ENCODE measurements at regions not wholly inside any gene's neighbourhood (a gene's known extent, or its start where the extent isn't known, plus 50 kb on each side); places are given as distances from the start of the nearest gene placed in this dataset.

DNA sequence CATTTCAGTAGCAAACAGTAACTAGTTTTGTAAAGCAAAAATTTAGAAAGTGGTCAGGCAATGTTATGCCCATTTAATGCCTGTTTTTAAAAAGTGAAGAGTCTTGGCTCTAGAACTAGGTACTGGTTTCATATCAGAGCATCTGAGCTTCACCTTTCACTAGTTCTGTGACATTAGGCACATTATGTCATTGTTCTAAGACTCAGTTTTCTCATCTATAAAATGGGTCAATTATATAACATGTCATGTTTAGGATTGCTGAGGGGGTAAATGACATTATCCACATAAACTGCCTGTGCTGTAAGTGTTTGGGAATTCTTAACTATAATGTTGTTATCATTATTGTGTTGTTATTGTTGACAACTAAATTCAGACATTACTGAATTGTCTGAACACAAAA lies 235.6 kb upstream of the ZC3H12C start:
- intact Hi-C loops (cut with micrococcal nuclease): no loop called here

DNA sequence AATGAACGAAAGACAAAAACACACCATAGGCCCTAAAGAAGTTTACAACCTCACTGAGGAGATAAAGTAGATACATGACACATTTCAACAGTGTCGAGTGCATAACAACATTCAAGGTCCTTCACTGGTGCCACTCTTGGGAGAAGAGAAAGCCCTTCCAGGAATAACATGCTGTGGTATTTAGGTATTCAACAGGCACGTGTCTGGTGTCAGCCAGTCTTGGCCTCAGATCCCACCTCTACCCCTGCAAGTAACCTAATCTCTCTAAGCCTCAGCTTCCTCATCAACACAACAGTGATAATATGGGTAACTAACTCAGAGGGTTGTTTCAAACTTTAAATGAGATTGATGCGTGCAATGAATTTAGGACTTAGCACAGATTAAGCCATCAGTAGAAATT lies 235.0 kb upstream of the ZC3H12C start:
- intact Hi-C loops (cut with micrococcal nuclease): no loop called here

DNA sequence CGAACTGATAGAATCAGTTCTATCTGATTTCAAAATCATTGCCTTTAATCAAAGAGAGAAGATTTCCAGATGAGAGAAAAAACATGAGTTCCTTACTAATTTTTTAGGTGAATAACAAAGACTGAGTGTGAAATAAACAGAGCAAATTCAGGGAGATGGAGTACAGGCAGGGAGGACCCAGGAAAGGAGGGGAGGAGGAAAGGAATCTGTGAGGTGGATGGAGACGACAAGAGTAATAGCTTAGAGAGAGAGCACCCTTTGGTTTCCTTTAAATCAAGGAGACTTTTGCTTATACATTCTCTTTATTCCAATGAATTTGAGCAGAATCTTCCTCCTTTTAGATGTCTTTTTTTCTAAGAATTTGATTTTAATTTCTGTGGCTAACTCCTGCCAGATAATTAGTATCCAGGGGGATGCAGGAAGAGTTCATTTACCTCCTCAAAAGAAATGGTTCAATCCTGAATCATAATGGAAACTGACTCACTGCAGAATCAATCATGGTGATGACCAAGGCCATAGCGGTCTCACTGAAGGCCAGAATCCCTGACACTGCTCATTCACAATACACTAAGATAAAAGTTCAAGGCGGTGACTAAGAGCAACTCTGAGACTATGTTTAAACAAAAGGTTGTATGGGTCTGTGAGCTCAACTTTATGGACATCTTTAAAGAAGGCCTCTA lies 234.0 kb upstream of the ZC3H12C start:
- intact Hi-C loops (cut with micrococcal nuclease): no loop called here

DNA sequence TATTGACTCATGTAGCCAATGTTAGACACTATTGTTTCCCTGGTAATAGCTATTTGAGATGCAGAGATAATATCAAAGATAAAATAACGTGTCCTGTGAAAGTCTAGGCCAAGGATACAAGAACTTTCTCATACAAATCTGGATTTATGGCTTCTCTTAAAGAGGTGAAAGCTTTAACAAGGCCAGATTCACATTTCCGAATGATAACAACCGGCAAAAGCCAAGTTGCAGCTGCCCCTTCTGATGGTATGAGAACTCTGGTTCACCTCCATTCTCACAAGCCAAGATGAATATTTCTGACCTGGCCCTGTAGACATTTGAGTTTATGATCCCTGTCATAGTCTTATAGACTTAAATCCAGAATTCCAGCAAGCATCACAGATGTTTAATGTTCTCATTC lies 230.4 kb upstream of the ZC3H12C start:
- intact Hi-C loops (cut with micrococcal nuclease): no loop called here

DNA sequence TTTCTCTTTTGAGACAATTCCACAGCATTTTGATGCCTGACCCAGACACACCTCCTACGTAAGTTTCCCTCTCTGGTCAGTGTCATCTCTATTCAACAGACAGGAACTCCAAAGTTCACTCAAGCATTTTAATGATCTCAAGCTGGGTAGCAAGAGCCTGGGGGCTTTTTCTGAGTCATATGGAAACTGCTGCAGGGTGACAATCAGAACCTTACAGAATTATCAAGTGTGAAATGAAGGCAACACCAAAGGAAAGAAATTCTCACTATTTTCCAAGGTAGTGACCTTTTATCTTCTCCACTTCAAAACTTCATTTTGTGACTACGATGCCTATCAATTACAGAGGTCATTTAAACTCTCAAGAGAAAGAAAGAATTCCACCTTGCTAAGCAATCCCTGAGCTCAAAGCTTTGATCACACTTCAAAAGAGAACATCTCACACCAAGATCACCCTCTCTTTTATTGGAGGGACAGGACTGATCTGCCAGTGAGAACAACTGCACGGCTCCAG lies 229.0 kb upstream of the ZC3H12C start:
- intact Hi-C loops (cut with micrococcal nuclease): no loop called here

GRCh38 chr11:109864834-109865547 lies 228.2 kb upstream of the ZC3H12C start:
- intact Hi-C loops (cut with micrococcal nuclease): no loop called here

DNA sequence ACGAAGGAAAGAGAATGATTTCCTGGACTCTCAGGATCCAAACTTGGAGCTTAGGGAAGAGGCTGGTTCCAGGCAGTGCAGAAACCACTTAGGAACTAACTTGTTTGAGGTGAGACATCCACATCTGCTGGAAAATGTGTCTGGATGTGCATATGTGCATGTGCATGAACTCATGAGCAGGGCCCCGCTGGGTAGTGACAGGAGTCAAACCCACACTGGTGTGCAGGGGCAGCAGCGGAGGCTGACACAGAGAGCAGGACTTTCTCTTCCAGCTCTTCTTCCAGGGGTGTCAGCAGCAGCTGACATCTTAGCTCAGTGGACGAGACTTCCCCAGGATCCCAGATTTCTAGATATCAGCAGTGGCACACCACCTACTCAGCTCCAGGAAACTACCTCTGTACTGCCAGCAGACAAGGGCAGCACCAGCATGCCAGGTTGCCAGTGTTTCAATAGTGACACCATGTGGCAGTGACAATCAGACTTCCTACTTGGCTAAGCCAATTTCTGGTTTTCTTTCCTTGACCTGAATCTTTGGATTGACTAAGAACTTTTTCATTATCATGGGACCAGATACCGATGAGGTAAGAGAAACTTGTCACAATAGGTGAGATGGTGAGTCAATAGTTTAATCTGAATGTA lies 227.5 kb upstream of the ZC3H12C start:
- intact Hi-C loops (cut with micrococcal nuclease): no loop called here

GRCh38 chr11:109867784-109868183 lies 225.4 kb upstream of the ZC3H12C start:
- intact Hi-C loops (cut with micrococcal nuclease): no loop called here

DNA sequence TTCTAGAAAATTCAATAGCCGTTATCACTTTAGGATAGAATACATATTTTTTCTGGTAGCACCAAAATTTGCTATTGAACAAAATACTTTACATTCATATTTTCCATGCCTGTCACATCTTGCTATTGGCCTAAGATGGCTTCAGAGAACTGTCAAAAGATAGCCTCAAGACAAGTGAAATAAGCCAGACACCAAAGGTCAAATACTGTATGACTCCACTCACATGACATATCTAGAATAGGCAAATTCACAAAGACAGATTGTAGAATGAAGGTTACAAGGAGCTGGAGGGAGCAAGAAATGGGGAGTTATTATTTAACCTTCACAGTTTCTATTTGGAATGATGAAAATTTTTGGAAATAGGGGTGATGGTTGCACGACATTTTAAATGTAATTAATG lies 223.7 kb upstream of the ZC3H12C start:
- intact Hi-C loops (cut with micrococcal nuclease): no loop called here

GRCh38 chr11:109870297-109870696 lies 222.9 kb upstream of the ZC3H12C start:
- intact Hi-C loops (cut with micrococcal nuclease): no loop called here

DNA sequence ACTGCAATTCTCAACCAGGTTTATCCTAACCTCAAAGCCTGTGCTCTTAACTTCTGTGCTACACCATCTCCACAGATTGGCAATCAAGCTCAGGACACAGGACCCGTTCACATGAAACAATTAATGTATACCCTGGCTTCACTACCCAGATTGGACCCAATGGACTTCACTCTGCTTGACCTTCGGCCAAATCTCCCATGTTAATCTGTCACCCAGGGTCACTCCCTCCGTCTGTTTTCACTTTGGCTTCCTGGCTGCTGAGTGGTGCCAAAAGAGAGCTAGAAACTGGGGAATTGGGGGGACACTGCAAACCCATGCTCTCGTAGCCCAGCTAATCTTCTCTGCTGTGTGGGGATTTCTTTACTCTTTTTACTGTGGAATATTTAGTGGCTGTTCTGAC lies 216.1 kb upstream of the ZC3H12C start:
- intact Hi-C loops (cut with micrococcal nuclease): no loop called here

DNA sequence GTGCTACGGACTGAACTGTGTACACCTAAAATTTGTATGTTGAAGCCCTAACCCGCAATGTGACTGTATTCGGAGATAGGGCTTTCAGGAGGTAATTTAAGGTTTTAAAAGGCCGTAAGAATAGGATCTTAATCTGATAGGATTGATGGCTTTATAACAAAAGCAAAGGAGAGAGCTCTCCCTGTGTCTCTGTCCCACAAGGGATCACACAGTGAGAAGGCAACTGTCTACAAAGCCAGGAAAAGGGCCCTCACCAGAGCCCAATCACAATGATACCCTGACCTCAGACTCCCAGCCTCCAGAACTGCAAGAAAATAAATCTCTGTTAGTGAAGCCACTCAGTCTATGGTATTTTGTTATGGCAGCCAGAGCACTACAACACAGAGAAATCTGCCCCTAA lies 208.7 kb upstream of the ZC3H12C start:
- intact Hi-C loops (cut with micrococcal nuclease): no loop called here

- intact Hi-C loops (cut with micrococcal nuclease): no loop called here
These were observed 208.2 kb upstream of the ZC3H12C start for GRCh38 chr11:109885006-109885405.

DNA sequence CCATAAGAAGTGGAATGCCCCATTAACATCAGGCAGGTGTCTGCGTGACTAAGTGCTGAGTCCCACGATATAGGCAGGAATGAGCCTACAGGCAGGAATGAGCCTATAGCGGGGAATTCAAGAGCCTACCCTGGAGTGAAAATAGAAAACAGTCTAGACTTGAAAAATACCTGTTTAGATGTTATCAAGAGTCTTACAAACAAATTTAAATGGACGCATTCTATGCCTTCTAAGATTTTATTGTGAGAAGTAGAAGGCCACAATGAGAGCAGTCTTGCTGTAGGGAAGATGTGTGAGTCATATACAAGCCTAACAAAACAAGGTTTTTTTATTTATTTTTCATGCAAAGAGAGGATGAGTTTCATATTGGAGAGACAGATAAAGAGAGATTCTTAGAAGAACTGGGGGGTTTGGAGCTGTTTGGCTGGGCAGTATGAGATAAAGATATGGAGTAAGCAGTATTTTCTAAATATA lies 200.8 kb upstream of the ZC3H12C start:
- intact Hi-C loops (cut with micrococcal nuclease): no loop called here

DNA sequence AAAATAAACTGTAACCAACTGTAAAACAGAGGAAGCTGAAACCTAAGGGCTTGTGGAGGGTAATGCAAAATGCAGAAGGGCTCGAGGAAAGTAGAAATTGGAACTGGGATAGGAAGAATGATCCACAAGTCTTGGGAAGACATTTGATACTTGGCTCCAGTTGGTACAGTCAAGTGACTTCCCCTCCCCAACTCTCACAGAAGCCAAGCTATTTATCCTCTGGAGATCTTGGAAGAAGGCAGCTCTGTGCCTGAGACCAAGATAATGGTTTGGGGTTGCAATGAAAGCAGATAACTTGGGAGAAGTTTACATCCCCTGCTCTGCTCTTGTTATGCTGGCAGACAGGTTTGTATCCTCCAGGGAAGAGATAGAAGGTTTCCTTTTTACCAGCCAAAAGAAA lies 198.9 kb upstream of the ZC3H12C start:
- intact Hi-C loops (cut with micrococcal nuclease): no loop called here

DNA sequence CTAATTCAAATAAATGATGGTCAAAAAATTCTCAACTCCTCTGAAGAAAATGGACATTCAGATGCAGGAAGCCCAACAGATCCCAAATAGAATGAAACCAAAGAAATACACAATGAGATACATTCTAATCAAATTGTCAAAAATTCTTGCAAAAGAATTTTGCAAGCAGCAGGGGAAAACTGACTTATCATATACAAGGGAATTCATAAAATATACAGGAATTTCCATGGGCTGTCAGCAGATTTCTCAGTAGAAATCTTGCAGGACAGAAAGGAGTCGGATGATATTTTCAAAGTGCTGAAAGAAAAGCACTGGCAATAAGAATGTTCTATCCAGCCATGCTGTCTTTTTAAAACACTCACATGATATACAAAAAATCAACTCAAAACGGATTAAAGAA lies 194.6 kb upstream of the ZC3H12C start:
- intact Hi-C loops (cut with micrococcal nuclease): no loop called here

GRCh38 chr11:109902764-109903433 lies 190.3 kb upstream of the ZC3H12C start:
- intact Hi-C loops (cut with micrococcal nuclease): no loop called here

DNA sequence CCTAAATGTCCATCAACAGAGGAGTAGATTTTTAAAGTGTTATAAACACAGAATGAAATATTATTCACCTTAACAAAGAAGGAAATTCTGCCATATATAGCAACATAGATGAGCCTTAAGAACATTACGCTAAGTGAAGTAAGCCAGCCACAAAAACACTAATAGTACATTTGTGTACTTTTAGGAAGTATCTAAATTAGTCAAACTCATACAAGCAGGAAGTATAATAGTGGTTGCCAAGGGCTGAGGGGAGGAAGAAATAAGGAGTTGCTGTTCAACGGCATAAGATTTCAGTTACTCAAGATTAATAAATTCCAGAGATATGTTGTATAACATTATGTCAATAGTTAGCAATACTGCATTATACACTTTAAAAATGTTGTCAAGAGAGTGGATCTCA lies 181.7 kb upstream of the ZC3H12C start:
- intact Hi-C loops (cut with micrococcal nuclease): no loop called here

DNA sequence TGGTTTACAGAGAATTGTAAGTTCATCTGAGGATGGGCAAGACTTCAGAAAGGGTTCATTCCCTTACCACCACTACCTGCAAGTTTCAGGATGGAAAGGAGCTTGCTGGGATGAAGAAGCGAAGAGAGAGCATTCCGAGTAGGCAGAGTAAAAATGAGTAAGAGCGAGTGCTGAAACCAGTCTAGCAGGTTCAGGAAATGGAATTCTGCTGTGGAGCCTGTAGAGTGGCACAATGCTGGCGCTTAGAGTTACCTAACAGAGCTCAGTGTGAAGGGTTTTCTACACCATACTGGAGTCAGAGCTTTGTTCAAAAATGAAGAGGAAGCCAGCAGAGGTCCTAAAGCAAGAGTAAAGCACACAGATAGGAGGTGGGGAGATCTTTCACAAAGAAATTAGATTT lies 179.2 kb upstream of the ZC3H12C start:
- intact Hi-C loops (cut with micrococcal nuclease): no loop called here

GRCh38 chr11:109914809-109915653 lies 178.2 kb upstream of the ZC3H12C start:
- intact Hi-C loops (cut with micrococcal nuclease): no loop called here

DNA sequence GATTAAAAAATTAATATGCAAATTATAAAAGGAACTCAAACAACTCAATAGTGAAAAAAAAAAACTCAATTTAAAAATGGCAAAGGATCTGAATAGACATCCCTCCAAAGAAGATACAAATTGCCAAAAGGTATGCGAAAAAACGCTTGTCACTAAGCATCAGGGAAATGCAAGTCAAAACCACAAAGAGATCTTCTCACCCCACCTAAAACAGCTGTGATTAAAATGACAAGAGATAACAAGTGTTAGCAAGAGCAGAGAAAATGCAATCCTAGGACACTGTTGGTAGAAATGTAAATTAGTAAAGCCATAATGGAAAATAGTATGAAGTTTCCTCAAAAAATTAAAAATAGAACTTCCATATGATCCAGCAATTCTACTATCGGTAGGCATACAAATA lies 166.3 kb upstream of the ZC3H12C start:
- intact Hi-C loops (cut with micrococcal nuclease): no loop called here

All from T-helper 1 cell treated with Interleukin-12 subunit alpha and Interleukin-12 subunit beta and Interleukin-4 antibody, amounts not matched to agents 30 ng/mL and 1 ng/mL, for 36 hours (primary cell).